Testis (tissue), 2 donors: ENCODE measurements at regions not wholly inside any gene's neighbourhood (a gene's known extent, or its start where the extent isn't known, plus 50 kb on each side); places are given as distances from the start of the nearest gene placed in this dataset.

Source experiments
- POLR2A ChIP-seq: fragments of 450-650 bp; IDR thresholded peaks from one replicate; pipeline ENCODE4 v1.6.1; 2017; ENCODE audit warnings: antibody characterized with exemption, mild to moderate bottlenecking, moderate library complexity
- TF ChIP-seq, protein P1 (sequence below), 3 experiments: fragments of 450-650 bp in 2 of 3; fragments of 200-600 bp in 1 of 3; sonication (generic) in 1 of 3; IDR thresholded peaks; one replicate each; pipeline ENCODE4 v1.5.1; 2016 to 2019; ENCODE audit warnings: antibody characterized with exemption in 3 of 3, mild to moderate bottlenecking in 2 of 3, moderate library complexity in 1 of 3

DNA sequence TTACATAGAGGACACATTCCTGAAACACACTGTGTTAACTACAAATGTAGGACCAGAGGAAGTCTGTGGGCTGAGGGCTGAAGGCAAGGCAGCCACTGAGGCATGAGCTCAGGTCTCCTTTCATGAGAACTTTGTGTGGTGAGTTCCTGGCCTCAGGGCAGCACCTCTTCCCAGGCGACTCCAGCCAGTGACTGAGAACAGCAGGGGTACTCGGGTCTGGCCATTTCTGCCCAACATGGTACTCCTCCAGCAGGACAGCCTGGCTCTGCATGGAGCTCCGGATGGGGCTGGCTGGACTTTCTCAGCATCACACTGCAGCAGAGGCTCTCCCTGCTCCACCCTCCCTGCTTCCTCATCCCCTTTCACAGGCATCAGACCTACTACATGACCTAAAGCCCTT lies 125.5 kb upstream of the SPATS2L start:
- TF ChIP-seq POLR2A = no peak
- TF ChIP-seq, protein P1, sequence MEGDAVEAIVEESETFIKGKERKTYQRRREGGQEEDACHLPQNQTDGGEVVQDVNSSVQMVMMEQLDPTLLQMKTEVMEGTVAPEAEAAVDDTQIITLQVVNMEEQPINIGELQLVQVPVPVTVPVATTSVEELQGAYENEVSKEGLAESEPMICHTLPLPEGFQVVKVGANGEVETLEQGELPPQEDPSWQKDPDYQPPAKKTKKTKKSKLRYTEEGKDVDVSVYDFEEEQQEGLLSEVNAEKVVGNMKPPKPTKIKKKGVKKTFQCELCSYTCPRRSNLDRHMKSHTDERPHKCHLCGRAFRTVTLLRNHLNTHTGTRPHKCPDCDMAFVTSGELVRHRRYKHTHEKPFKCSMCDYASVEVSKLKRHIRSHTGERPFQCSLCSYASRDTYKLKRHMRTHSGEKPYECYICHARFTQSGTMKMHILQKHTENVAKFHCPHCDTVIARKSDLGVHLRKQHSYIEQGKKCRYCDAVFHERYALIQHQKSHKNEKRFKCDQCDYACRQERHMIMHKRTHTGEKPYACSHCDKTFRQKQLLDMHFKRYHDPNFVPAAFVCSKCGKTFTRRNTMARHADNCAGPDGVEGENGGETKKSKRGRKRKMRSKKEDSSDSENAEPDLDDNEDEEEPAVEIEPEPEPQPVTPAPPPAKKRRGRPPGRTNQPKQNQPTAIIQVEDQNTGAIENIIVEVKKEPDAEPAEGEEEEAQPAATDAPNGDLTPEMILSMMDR (IDR thresholded peaks at IDR 0.05) = no peak
